GM10266 (cell line): ENCODE measurements at regions not wholly inside any gene's neighbourhood (a gene's known extent, or its start where the extent isn't known, plus 50 kb on each side); places are given as distances from the start of the nearest gene placed in this dataset.
"Not testable (repeated sequence)": the region's sequence is repeated elsewhere in the genome, so short reads cannot be mapped to it uniquely, and the experiment has no call there.

Source experiments
- DNase-seq: peaks from one replicate; pipeline ENCODE4 v3.0.0; 2012; ENCODE audit errors: extremely low spot score
- CTCF ChIP-seq: IDR thresholded peaks from 2 replicates; pipeline ENCODE4 v1.5.1; 2012; ENCODE audit warnings: mild to moderate bottlenecking, low read depth; ENCODE audit not compliant: control insufficient read depth, insufficient read depth; ENCODE audit errors: missing control alignments

DNA sequence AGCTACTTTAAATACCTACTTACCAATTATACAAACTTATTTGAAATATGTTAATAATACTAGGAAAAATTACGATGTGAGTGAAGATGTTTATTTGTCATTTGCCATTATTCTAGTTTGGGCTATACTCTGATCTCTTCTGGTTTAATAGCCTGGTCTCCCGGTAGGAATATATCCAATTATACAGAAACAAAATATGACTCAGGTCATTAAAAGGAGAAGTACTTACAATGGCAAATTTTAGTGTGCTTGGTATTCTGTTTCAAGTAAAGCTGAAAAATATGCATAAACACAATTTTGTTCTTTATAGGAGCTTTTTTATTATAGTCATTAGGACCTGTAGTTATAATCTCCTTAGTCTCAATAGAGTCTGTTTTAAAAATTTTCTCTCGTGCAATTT lies 176.8 kb downstream of the SLCO4C1 start:
- no peak for DNase-seq
- no peak for TF ChIP-seq CTCF

DNA sequence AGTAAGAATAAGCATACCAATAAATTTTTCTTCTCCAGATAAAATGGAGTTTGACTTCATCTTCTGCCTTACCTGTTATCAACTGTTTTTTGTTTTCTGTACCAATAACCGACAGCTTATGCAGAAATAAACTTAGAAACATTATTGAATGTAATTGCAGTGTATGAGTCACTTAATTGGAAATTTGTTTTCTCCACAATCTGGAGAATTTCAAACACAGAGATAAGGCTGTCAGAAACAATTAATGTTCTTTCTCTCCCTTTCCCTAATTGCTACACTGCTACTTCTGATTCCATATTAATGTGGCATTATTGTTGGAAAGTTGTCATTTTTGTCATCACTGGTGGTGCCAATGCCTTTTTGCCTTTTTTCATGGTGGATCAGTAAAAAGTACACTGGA lies 180.3 kb downstream of the SLCO4C1 start:
- no peak for TF ChIP-seq CTCF
- DNase-seq = no peak

DNA sequence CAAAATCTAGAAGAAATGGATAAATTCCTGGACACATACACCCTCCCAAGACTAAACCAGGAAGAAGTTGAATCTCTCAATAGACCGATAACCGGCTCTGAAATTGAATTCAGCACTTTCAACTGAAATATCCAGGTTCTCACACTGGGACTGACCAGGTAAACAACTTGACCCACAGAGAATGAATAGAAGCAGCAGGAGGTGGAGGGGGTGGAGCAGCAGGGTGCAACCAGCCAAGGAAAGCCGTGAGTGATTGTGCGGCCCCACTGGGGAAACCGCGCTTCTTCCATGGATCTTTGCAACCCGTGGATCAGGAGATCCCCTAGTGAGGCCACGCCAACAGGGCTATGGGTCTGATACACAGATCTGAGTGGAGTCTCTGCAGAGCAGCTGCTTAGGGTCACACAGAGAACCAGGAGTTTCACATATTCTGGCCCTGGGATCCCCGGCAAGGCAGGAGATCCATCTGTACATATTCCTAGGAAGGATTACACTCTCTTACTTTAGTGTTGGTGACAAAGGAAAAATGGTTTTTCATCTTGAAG lies 181.5 kb downstream of the SLCO4C1 start:
- no peak for DNase-seq
- no peak for TF ChIP-seq CTCF

GRCh38 chr5:102107865-102108264 lies 188.2 kb downstream of the SLCO4C1 start:
- no peak for DNase-seq
- no peak for TF ChIP-seq CTCF

GRCh38 chr5:102106599-102106998 lies 189.5 kb downstream of the SLCO4C1 start:
- no peak for DNase-seq
- no peak for TF ChIP-seq CTCF

- TF ChIP-seq CTCF = no peak
- no peak for DNase-seq
These were observed 196.2 kb downstream of the SLCO4C1 start for GRCh38 chr5:102099766-102100331.

GRCh38 chr5:102099083-102099482 lies 197.0 kb downstream of the SLCO4C1 start:
- not testable (repeated sequence) for DNase-seq

DNA sequence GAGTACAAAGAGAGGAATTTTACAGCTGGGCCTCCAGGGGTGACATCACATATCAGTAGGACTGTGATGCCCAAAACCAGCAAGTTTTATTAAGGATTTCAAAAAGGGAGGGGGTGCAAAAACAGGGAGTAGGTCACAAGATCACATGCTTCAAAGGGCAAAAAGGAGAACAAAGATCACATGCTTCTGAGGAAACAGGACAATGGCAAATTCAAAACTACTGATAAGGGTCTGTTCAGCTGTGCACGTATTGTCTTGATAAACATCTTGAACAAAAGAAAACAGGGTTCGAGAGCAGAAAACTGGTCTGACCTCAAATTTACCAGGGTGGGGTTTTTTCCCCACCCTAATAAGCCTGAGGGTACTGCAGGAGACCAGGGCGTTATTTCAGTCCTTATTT lies 197.5 kb downstream of the SLCO4C1 start:
- not testable (repeated sequence) for DNase-seq
